MM.1S (cell line): ENCODE measurements at regions not wholly inside any gene's neighbourhood (a gene's known extent, or its start where the extent isn't known, plus 50 kb on each side); places are given as distances from the start of the nearest gene placed in this dataset.

Experiments used
- DNase-seq: peaks from one replicate; pipeline ENCODE4 v3.0.0-alpha.2; 2015
- H2AFZ ChIP-seq: fragments of 300-600 bp; sonication (generic); 2 replicates; pipeline ENCODE4 v1.6.0; 2016; ENCODE audit warnings: antibody characterized with exemption, low read length
- H3F3A ChIP-seq: fragments of 300-600 bp; sonication (generic); 2 replicates; pipeline ENCODE4 v1.6.1; 2016; ENCODE audit warnings: mild to moderate bottlenecking, antibody characterized with exemption, low read length, moderate library complexity, mixed read lengths; ENCODE audit not compliant: insufficient read depth
- H3K27ac ChIP-seq: fragments of 300-600 bp; sonication (generic); 2 replicates; pipeline ENCODE4 v1.5.1; 2016; ENCODE audit warnings: mild to moderate bottlenecking, low read length
- H3K27me3 ChIP-seq: fragments of 300-600 bp; sonication (generic); replicated peaks from 2 replicates; pipeline ENCODE4 v1.6.0; 2016; ENCODE audit warnings: low read length; ENCODE audit not compliant: insufficient read depth
- H3K36me3 ChIP-seq: fragments of 300-600 bp; sonication (generic); replicated peaks from 2 replicates; pipeline ENCODE4 v1.6.1; 2016; ENCODE audit warnings: mild to moderate bottlenecking, low read length, mixed read lengths; ENCODE audit not compliant: insufficient read depth
- H3K4me1 ChIP-seq: fragments of 300-600 bp; sonication (generic); 2 replicates; pipeline ENCODE4 v1.6.1; 2016; ENCODE audit warnings: low read length, mixed read lengths
- H3K4me2 ChIP-seq: fragments of 300-600 bp; sonication (generic); 2 replicates; pipeline ENCODE4 v1.6.0; 2016; ENCODE audit warnings: low read depth, low read length
- H3K4me3 ChIP-seq: fragments of 300-600 bp; sonication (generic); 2 replicates; pipeline ENCODE4 v1.5.1; 2016; ENCODE audit warnings: low read length, mixed read lengths
- H3K79me2 ChIP-seq: fragments of 300-600 bp; sonication (generic); 2 replicates; pipeline ENCODE4 v1.6.1; 2016; ENCODE audit warnings: mixed run types, low read length, mixed read lengths
- H3K9ac ChIP-seq: fragments of 300-600 bp; sonication (generic); 2 replicates; pipeline ENCODE4 v1.6.1; 2016; ENCODE audit warnings: low read length, mixed read lengths
- H3K9me2 ChIP-seq: fragments of 300-600 bp; sonication (generic); replicated peaks from 2 replicates; pipeline ENCODE4 v1.6.1; 2016; ENCODE audit warnings: mild to moderate bottlenecking, low read length, mixed read lengths; ENCODE audit not compliant: insufficient read depth
- H3K9me3 ChIP-seq: fragments of 300-600 bp; sonication (generic); replicated peaks from 2 replicates; pipeline ENCODE4 v1.6.1; 2016; ENCODE audit warnings: mild to moderate bottlenecking, low read length, mixed read lengths; ENCODE audit not compliant: insufficient read depth
- H4K20me1 ChIP-seq: fragments of 300-600 bp; sonication (generic); 2 replicates; pipeline ENCODE4 v1.6.1; 2016; ENCODE audit warnings: mild to moderate bottlenecking, low read length, moderate library complexity, mixed read lengths; ENCODE audit not compliant: insufficient read depth
- CTCF ChIP-seq: fragments of 300-600 bp; sonication (generic); IDR thresholded peaks from 2 replicates; pipeline ENCODE4 v1.5.1; 2016; ENCODE audit warnings: antibody characterized with exemption, low read length, mixed read lengths
- EZH2 ChIP-seq: fragments of 300-600 bp; sonication (generic); optimal IDR thresholded peaks from 2 replicates; pipeline ENCODE3; 2017; ENCODE audit warnings: low read depth, mild to moderate bottlenecking, antibody characterized with exemption, low read length, mixed read lengths
- EZH2phosphoT487 ChIP-seq: fragments of 300-600 bp; sonication (generic); IDR thresholded peaks from 2 replicates; pipeline ENCODE4 v1.6.1; 2018; ENCODE audit warnings: antibody characterized with exemption, low read length

GRCh38 chr16:65306722-65307121 lies 184.9 kb upstream of the CDH11 start:
- Histone ChIP-seq H3K9me2 (no peaks in the 10 kb centered on the region), H3K9ac (no peak overlapping the region), H3K27me3 (no peaks in the 10 kb centered on the region), H3K4me2 (no peak overlapping the region), H4K20me1 (no peaks in the 10 kb centered on the region), H2AFZ (no peak overlapping the region), H3K79me2 (no peaks in the 10 kb centered on the region), H3K36me3 (no peaks in the 10 kb centered on the region), H3K27ac (no peak overlapping the region), H3F3A (no peaks in the 10 kb centered on the region), H3K4me3 (no peak overlapping the region), H3K4me1 (no peaks in the 10 kb centered on the region), H3K9me3 (no peaks in the 10 kb centered on the region)
- TF ChIP-seq EZH2phosphoT487 (no peak), EZH2 (no peak), CTCF (no peak)
- DNase-seq = no peak

GRCh38 chr16:65306300-65306699 lies 184.4 kb upstream of the CDH11 start:
- H3K4me1 ChIP-seq = no peaks in the 10 kb centered on the region
- H4K20me1 ChIP-seq = no peaks in the 10 kb centered on the region
- no peaks in the 10 kb centered on the region for H3K9me3 ChIP-seq
- H3K4me2 ChIP-seq = no peak overlapping the region
- no peak overlapping the region for H2AFZ ChIP-seq
- H3K9me2 ChIP-seq = no peaks in the 10 kb centered on the region
- TF ChIP-seq EZH2phosphoT487 = no peak
- TF ChIP-seq EZH2 = no peak
- TF ChIP-seq CTCF = no peak
- no peak for DNase-seq
- no peaks in the 10 kb centered on the region for H3K27me3 ChIP-seq
- H3K4me3 ChIP-seq = no peak overlapping the region
- H3K9ac ChIP-seq = no peak overlapping the region
- no peak overlapping the region for H3K27ac ChIP-seq
- H3F3A ChIP-seq = no peaks in the 10 kb centered on the region
- no peaks in the 10 kb centered on the region for H3K36me3 ChIP-seq
- no peaks in the 10 kb centered on the region for H3K79me2 ChIP-seq

- H3K79me2 ChIP-seq = no peaks in the 10 kb centered on the region
- no peak overlapping the region for H2AFZ ChIP-seq
- TF ChIP-seq EZH2 (no peak), EZH2phosphoT487 (no peak), CTCF (no peak)
- H3K36me3 ChIP-seq = no peaks in the 10 kb centered on the region
- H4K20me1 ChIP-seq = no peaks in the 10 kb centered on the region
- H3K4me2 ChIP-seq = no peak overlapping the region
- H3K9me2 ChIP-seq = no peaks in the 10 kb centered on the region
- no peaks in the 10 kb centered on the region for H3K27me3 ChIP-seq
- no peaks in the 10 kb centered on the region for H3K4me1 ChIP-seq
- no peak overlapping the region for H3K9ac ChIP-seq
- H3K27ac ChIP-seq = no peak overlapping the region
- DNase-seq = no peak
- no peaks in the 10 kb centered on the region for H3F3A ChIP-seq
- H3K4me3 ChIP-seq = no peak overlapping the region
- no peaks in the 10 kb centered on the region for H3K9me3 ChIP-seq
These were observed 183.6 kb upstream of the CDH11 start for GRCh38 chr16:65305266-65305959.
